PFSK-1 (cell line): ENCODE measurements at regions not wholly inside any gene's neighbourhood (a gene's known extent, or its start where the extent isn't known, plus 50 kb on each side); places are given as distances from the start of the nearest gene placed in this dataset.

Source experiments
- FOXP2 ChIP-seq: optimal IDR thresholded peaks from 2 replicates; pipeline ENCODE3; 2011; ENCODE audit warnings: borderline replicate concordance, control low read depth, inconsistent platforms; ENCODE audit not compliant: insufficient read depth; ENCODE audit errors: extremely low read length, extremely low read depth
- POLR2AphosphoS5 ChIP-seq: IDR thresholded peaks from 2 replicates; pipeline ENCODE4 v1.6.1; 2012; ENCODE audit warnings: low read depth, mild to moderate bottlenecking, control low read depth, low read length, moderate library complexity
- REST ChIP-seq, 2 experiments: IDR thresholded peaks; 2 replicates each; pipeline versions ENCODE4 v1.6.1 to v1.8.0; 2011 to 2012; ENCODE audit warnings: low read depth in 2 of 2, low read length in 2 of 2, control low read depth in 1 of 2, inconsistent platforms in 1 of 2, mild to moderate bottlenecking in 1 of 2, moderate library complexity in 1 of 2; ENCODE audit not compliant: insufficient read depth in 1 of 2
- TAF1 ChIP-seq: IDR thresholded peaks from 2 replicates; pipeline ENCODE4 v1.6.1; 2012; ENCODE audit warnings: low read length, control low read depth, borderline replicate concordance; ENCODE audit not compliant: insufficient read depth

- no peak for TF ChIP-seq POLR2AphosphoS5
- TF ChIP-seq TAF1, result no peak
- no peak for TF ChIP-seq REST (IDR thresholded peaks at IDR 0.05; ENCODE audit: insufficient read depth in 1 of 2, low read depth in 2 of 2, low read length in 2 of 2)
- TF ChIP-seq FOXP2, result no peak
Measured at GRCh38 chr13:74769333-74769732, 635.1 kb upstream of the KLF12 start.
